ENCODE measurements at regions not wholly inside any gene's neighbourhood (a gene's known extent, or its start where the extent isn't known, plus 50 kb on each side); places are given as distances from the start of the nearest gene placed in this dataset.
"Not testable (repeated sequence)": the region's sequence is repeated elsewhere in the genome, so short reads cannot be mapped to it uniquely, and the experiment has no call there.

- no peak for DNase-seq
Measured at GRCh38 chr9:13809401-13809800, 504.5 kb downstream of the NFIB start.

- DNase-seq, result no peak
Measured at GRCh38 chr9:13807118-13807517, 506.8 kb downstream of the NFIB start.

DNA sequence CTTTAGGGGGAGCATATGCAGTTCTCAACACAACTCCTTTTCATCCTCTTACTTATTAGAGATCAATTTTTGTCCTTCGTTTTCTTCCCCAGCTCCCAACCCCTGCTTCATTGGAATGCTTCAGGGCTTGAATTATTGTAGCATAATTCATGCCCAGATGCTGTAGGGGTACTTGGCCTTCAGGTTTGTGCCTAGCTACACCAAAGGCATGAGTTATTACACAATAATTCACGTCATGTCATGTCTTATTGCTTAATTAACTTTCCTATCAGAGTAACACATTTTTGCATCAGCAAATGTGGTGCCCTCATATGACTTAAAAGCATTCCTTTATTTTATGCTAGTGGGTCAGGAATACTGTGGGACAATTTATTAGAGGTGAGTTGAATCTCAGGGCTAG lies 507.2 kb downstream of the NFIB start:
- DNase-seq, result no peak

DNA sequence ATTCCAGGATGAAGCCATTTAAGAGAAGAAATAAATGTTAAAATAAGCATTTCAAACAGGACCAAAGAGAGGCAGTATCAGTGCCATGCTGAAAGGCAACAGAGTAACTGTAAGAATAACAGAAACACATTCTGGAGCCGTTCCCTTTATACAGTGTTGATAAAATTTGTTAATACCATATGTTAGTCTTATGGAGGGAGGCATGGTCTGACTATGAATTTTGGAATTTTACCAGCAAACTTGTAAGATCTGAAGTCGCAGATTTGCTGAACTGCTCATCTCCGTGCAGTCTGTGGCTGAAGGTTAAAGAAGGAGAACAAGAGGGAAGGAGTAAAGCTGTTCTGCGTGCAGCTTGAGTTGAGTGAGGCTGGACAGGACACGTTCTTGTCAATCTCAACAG lies 508.4 kb downstream of the NFIB start:
- no peak for DNase-seq

DNA sequence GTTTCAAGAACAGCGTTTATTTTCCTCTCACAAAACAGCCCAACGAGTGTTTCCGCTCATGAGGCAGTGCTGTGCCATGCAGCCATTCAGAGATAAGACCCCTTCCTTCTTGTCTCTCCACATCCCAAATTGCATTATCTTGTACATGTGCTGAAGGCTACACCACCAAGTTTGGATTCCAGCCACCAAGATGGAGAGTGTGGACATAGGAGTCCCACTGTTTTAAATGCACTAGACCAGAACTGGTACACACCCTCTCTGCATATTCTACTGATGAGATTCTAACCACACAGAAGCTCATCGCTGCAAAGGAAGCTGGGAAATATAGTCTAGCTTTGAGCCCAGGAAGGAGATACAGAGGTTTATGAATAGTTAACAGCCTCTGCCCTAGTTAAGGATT lies 509.4 kb downstream of the NFIB start:
- DNase-seq, result no peak

- no peak for DNase-seq
Measured at GRCh38 chr9:13800776-13801175, 513.2 kb downstream of the NFIB start.

DNA sequence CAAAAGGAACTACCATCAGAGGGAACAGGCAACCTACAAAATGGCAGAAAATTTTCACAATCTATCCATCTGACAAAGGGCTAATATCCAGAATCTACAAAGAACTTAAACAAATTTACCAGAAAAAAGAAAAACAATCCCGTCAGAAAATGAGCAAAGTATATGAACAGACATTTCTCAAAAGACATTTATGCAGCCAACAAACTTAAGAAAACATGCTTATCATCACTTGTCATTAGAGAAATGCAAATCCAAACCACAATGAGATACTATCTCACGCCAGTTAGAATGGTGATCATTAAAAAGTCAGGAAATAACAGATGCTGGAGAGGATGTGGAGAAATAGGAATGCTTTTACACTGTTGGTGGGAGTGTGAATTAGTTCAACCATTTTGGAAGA lies 516.2 kb downstream of the NFIB start:
- not testable (repeated sequence) for DNase-seq

DNA sequence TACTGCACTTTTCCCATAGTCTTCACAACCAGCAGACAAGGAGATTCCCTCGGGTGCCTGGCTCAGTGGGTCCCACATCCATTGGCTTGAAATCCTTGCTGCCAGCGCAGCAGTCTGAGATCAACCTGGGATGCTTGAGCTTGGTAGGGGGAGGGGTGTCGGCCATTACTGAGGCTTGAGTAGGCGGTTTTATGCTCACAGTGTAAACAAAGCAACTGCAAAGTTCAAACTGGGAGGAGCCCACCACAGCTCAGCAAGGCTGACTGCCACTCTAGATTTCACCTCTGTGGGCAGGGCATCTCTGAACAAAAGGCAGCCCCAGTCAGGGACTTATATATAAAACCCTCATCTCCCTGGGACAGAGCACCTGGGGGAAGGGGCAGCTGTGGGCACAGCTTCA lies 512.3 kb upstream of the MPDZ start:
- no peak for DNase-seq

- DNase-seq, result no peak
Measured at GRCh38 chr9:13790055-13790454, 510.6 kb upstream of the MPDZ start.

- no peak for DNase-seq
Measured at GRCh38 chr9:13787234-13787833, 507.8 kb upstream of the MPDZ start.

DNA sequence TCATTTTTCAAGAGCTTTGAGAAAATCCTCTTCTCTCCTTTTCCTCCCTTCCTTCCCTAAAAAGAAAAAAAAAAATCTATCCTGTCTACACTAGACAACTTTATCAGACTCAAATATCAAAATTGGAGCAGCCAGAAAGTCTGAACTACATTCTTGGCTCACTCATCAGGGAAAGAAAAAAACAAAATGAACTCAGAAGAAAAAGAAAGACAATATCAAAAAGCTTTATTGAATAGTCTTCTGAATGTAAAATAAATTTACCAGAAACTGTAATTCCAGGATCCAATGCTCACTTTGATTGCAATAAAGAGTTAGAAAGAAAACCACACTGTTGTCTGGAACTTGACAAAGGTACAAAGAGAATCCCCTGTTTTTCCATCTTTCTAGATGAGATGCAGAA lies 507.2 kb upstream of the MPDZ start:
- no peak for DNase-seq

DNA sequence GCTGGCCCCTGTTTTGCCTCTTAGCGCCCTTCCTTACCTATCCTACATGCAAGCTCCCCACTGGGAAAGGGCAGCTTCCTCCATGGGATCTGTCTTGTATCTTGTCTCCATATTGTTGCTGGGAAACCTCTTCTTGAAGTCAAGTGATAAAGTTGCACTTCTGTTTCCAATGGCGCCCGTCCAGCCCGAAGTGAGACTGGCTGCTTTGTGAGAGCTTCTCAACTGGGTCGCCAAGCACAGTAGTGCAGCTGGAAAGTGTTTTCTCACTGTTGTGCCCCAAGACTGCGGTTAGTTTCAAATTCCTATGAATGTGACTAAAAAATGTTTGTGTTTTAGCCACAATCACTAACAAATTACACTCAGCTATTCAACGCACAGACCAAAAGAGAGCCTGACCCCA lies 506.6 kb upstream of the MPDZ start:
- no peak for DNase-seq

DNA sequence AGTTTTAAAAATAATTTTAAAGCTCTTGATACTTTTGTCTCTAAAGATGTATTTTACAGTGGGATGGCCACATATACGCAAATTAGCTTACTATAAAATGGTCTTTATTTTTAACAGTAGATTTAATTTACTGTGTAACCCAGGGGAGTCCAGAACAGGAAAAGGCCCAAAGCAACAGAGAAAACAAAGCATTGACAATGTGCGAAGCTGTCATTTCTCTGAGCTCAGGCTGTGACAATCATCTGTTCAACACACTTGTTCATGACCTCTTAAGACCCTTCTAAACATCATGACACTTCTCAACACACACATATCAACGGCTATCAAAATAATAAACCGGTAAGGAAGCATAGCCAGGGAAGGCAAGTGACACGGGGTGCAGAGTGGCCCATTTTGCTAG lies 499.6 kb upstream of the MPDZ start:
- DNase-seq, result no peak

- no peak for DNase-seq
Measured at GRCh38 chr9:13778631-13779030, 499.1 kb upstream of the MPDZ start.

- DNase-seq, result no peak
Measured at GRCh38 chr9:13770956-13771355, 491.5 kb upstream of the MPDZ start.

DNA sequence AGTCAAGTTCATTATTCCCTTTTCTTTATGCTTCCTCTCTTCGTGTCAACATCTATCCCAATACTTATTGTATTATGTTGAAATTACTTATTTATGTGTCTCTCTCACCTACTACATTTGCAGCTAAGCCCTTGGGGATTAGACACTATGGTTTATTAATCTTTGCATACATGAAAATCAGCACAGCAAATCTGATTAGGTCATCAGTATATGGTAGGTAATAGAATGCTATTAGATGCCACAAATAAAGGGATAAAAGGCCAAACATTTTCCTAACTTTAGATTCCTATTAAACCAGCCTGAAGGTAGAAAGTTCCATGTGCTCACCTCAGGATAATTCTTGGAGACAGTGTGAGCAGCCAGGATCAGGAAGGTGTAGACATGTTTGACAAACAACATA lies 490.1 kb upstream of the MPDZ start:
- no peak for DNase-seq

- DNase-seq, result no peak
Measured at GRCh38 chr9:13769006-13769405, 489.5 kb upstream of the MPDZ start.

GRCh38 chr9:13762209-13762608 lies 482.7 kb upstream of the MPDZ start:
- DNase-seq, result no peak

- DNase-seq, result no peak
Measured at GRCh38 chr9:13759551-13759950, 480.1 kb upstream of the MPDZ start.

DNA sequence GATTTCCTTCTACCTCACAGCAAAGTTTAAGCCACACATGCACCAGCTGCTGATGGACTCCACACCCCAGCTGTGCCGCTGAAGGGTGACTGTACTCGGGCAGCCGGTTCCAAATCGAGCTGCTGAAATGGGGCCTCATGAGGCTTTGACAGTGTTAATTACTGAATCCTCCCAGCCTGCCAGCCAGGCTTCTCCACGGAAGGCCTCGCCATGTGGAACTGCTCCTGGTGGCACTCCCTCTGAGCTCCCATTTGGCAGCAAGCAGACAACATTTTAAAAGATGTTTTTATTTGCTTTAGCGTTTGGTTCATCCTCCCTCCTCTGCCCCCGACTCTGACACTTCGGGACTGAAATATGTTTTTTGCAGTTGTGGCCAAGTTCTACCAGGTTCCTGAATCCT lies 479.4 kb upstream of the MPDZ start:
- no peak for DNase-seq

- no peak for DNase-seq
Measured at GRCh38 chr9:13756943-13757342, 477.5 kb upstream of the MPDZ start.

- DNase-seq, result no peak
Measured at GRCh38 chr9:13755551-13755950, 476.1 kb upstream of the MPDZ start.

DNA sequence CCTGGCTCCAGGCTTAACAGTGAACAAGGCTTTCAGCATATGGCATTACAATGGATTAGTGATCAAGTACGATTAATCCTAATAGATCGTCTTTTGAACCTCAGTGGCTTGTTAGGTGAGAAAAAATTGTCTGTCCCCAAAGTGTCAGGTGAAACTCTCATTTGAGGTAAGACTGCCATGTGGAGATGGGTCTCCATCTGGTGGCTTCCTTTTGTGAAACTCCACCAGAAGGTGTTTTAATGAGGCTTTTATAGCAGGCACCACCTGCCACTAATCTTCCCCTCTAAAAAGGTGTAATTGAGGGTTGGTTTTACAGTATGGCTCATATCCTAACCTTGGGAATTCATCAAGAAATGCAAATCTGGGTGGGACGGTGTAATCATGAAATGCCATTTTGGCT lies 471.1 kb upstream of the MPDZ start:
- DNase-seq, result no peak

- no peak for DNase-seq
Measured at GRCh38 chr9:13750061-13750460, 470.6 kb upstream of the MPDZ start.

GRCh38 chr9:13746876-13747275 lies 467.4 kb upstream of the MPDZ start:
- DNase-seq, result no peak
